NCI-H1417 (cell line): ENCODE measurements at regions not wholly inside any gene's neighbourhood (a gene's known extent, or its start where the extent isn't known, plus 50 kb on each side); places are given as distances from the start of the nearest gene placed in this dataset.
A peak's percentile ranks its signal among the peaks of the same experiment; 100 is the strongest.
"Not testable (repeated sequence)": the region's sequence is repeated elsewhere in the genome, so short reads cannot be mapped to it uniquely, and the experiment has no call there.

ENCODE experiments used
- DNase-seq, 3 experiments: peaks; one replicate each; lab custom pipeline; 2025; lab: John Stamatoyannopoulos, UW

- no peak for DNase-seq
These were observed 379.7 kb downstream of the RND3 start for GRCh38 chr2:150107816-150108215.

GRCh38 chr2:150107170-150107569 is 380.3 kb downstream of the RND3 start:
- peak in 1 of 3 experiments; percentile 10 for DNase-seq

- no peak for DNase-seq
These were observed 385.5 kb downstream of the RND3 start for GRCh38 chr2:150101947-150102346.

GRCh38 chr2:150100834-150101233 is 386.6 kb downstream of the RND3 start:
- DNase-seq = no peak

GRCh38 chr2:150100336-150100735 is 387.1 kb downstream of the RND3 start:
- no peak for DNase-seq

- no peak for DNase-seq
These were observed 387.7 kb downstream of the RND3 start for GRCh38 chr2:150099805-150100204.

GRCh38 chr2:150097901-150098531 is 389.5 kb downstream of the RND3 start:
- no peak for DNase-seq

- DNase-seq = no peak
These were observed 390.1 kb downstream of the RND3 start for GRCh38 chr2:150097402-150097801.

- peak in 1 of 3 experiments; percentile 20 for DNase-seq
These were observed 391.9 kb downstream of the RND3 start for GRCh38 chr2:150095361-150096095.

- peak in 1 of 3 experiments; percentile 8 for DNase-seq
These were observed 395.6 kb downstream of the RND3 start for GRCh38 chr2:150091846-150092245.

GRCh38 chr2:150090031-150090430 is 397.4 kb downstream of the RND3 start:
- no peak for DNase-seq

GRCh38 chr2:150088538-150088937 is 398.9 kb downstream of the RND3 start:
- DNase-seq = no peak

GRCh38 chr2:150085478-150085877 is 402.0 kb downstream of the RND3 start:
- no peak for DNase-seq

- no peak for DNase-seq
These were observed 405.5 kb downstream of the RND3 start for GRCh38 chr2:150081775-150082481.

GRCh38 chr2:150076281-150076680 is 411.2 kb downstream of the RND3 start:
- DNase-seq = no peak

- no peak for DNase-seq
These were observed 411.6 kb downstream of the RND3 start for GRCh38 chr2:150075831-150076230.

- DNase-seq = no peak
These were observed 421.0 kb downstream of the RND3 start for GRCh38 chr2:150066490-150066889.

GRCh38 chr2:150063931-150064548 is 423.4 kb downstream of the RND3 start:
- no peak for DNase-seq

- DNase-seq = no peak
These were observed 424.0 kb downstream of the RND3 start for GRCh38 chr2:150063432-150063889.

GRCh38 chr2:150062416-150062815 is 425.1 kb downstream of the RND3 start:
- no peak for DNase-seq

- no peak for DNase-seq
These were observed 427.1 kb downstream of the RND3 start for GRCh38 chr2:150060341-150060740.

GRCh38 chr2:150059676-150060075 is 427.8 kb downstream of the RND3 start:
- not testable (repeated sequence) for DNase-seq
